A673 (cell line): ENCODE measurements at regions not wholly inside any gene's neighbourhood (a gene's known extent, or its start where the extent isn't known, plus 50 kb on each side); places are given as distances from the start of the nearest gene placed in this dataset.

Experiments used
- EZH2 ChIP-seq: fragments of 200-600 bp; sonication (generic); IDR thresholded peaks from 2 replicates; pipeline ENCODE4 v1.6.1; 2017; ENCODE audit warnings: borderline replicate concordance, low read depth, mild to moderate bottlenecking, mixed read lengths, antibody characterized with exemption, low read length; ENCODE audit not compliant: poor library complexity, severe bottlenecking
- TF ChIP-seq, protein P1 (sequence below): fragments of 300-800, 200-600 bp; sonication (generic); conservative IDR thresholded peaks from 2 replicates; pipeline ENCODE4 v1.5.1; 2017; ENCODE audit warnings: low read depth, mild to moderate bottlenecking, antibody characterized with exemption, low read length, moderate library complexity, mixed read lengths

DNA sequence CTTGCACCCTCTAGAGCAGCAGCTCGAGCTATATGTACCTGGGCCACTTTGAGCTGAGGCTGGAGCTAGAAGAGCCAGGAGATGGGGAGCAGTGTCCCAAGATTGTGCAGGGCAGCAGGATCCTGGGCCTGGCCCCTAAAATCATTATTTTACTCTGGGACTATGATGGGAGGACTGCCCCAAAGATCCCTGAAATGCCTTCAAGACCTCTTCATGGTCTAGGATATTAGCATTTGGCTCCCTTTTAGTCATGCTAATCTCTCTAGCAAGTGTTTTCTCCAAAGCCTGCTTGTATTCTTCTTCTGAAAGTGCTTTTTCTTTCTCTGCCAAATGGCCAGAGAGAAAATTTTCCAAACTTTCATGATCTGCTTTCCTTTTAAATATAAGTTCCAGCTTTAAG lies 211.6 kb downstream of the PARM1 start:
- TF ChIP-seq EZH2 = no peak
- TF ChIP-seq, protein P1, sequence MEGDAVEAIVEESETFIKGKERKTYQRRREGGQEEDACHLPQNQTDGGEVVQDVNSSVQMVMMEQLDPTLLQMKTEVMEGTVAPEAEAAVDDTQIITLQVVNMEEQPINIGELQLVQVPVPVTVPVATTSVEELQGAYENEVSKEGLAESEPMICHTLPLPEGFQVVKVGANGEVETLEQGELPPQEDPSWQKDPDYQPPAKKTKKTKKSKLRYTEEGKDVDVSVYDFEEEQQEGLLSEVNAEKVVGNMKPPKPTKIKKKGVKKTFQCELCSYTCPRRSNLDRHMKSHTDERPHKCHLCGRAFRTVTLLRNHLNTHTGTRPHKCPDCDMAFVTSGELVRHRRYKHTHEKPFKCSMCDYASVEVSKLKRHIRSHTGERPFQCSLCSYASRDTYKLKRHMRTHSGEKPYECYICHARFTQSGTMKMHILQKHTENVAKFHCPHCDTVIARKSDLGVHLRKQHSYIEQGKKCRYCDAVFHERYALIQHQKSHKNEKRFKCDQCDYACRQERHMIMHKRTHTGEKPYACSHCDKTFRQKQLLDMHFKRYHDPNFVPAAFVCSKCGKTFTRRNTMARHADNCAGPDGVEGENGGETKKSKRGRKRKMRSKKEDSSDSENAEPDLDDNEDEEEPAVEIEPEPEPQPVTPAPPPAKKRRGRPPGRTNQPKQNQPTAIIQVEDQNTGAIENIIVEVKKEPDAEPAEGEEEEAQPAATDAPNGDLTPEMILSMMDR = no peak
